Activated T-cell treated with anti-CD3 and anti-CD28 coated beads for 1 hour (primary cell): ENCODE measurements at regions not wholly inside any gene's neighbourhood (a gene's known extent, or its start where the extent isn't known, plus 50 kb on each side); places are given as distances from the start of the nearest gene placed in this dataset.

Experiments used
- DNase-seq: peaks from one replicate; pipeline ENCODE4 v3.0.0-alpha.2; 2020; ENCODE audit warnings: low read depth

GRCh38 chr5:173781816-173782670, 106.1 kb upstream of the CPEB4 start:
- DNase-seq: peak; percentile 49

DNA sequence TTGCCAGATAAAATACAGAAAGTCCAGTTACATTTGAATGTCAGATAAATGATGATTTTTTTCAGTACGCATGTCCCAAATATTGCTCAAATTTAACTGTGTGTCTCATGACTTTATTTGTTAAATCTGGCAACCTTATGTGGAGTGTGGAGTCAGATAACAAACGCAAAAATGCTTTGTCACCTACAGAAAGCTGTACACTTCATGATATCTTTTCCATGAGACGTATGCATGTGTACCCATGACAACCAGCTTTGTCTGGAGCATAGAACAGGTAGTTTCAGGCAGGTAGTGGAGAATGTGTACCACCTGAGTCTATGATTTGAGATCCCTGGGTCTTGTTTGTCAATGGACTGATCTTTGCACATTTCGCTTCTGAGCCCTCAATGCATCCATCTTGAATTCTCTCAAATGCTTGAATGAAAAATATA, 105.5 kb upstream of the CPEB4 start:
- no peak for DNase-seq

GRCh38 chr5:173783371-173783770, 104.8 kb upstream of the CPEB4 start:
- no peak for DNase-seq

DNA sequence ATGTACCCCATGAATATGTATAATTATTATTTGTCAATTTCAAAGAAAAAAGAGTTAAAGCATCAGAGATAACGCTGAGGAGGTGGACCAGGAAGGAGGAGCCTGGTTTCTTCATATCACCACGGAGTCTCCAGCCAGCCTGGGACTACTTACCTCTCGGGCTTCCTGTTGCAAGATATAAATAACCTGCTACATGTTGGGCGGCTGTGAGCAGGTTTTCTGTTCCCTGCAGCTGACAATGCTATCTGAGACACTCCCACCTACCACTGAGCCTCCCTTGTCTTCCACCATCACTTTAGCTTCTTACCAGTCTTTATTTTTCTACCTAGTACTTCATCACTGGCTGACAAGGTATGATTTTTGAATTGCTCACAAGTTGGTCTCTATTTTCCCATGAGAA, 102.7 kb upstream of the CPEB4 start:
- no peak for DNase-seq

DNA sequence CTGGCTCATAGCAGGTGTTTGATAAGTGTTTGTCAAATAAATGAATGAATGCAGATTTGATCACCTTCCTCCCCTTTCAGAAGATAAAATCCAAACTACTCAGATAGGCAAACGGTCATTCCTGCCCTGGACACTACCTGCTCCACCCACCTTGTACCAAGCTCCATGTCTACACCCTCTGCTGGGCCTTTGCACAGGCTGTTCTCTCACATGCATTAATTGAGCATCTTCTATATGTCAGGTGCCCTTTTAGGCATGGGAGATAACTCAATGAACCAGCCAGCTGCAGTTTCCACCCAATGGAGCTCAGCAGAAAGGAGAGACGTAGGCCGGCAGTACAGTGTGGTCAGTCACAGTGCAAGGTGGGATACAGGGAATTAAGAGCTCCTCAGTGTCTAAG, 102.3 kb upstream of the CPEB4 start:
- DNase-seq: no peak

DNA sequence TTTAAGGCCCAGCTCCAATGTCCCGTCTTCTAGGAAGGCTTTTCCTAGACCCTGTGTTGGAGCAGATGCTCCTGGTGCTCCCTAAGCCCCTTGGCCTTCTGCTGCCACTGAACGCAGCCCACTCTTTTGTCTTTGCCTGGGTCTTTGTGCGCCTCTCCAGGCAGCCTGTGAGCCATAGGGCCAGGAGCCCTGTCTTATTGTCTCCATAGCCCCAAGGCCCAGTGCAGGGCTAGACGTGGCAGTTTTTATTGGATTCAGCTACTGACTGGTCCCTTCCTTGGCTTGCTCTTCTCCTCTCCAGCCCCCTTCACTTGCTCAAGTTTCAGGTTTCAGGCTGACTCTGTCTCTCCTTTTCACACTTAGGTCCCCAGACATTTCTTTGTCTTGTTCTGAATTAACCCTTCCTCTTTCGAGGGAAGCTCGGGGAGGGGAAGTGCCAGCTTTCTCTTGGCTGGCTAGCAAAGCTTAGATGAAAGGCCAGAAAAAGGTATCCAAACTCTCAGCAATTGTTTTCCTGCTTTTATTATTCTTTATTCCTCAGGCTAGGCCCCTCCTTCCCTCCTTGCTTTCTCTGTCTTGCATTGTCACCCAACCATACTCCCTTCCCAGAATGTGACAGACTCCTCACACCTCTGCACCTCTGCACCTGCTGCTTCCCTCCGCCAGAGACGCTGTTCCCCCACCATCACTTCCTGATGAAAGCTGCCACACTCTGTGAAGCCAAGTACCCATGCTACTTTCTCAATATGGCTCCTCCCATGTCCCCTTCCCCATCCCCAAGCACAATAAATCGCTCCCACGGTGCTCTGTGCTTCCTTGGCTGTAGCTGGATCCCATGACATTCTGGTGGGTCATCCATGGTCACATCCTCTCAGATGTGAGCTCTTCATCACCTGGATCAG, 101.6 kb upstream of the CPEB4 start:
- DNase-seq: no peak

- DNase-seq: no peak
These were observed 98.9 kb upstream of the CPEB4 start for GRCh38 chr5:173789031-173789920.

DNA sequence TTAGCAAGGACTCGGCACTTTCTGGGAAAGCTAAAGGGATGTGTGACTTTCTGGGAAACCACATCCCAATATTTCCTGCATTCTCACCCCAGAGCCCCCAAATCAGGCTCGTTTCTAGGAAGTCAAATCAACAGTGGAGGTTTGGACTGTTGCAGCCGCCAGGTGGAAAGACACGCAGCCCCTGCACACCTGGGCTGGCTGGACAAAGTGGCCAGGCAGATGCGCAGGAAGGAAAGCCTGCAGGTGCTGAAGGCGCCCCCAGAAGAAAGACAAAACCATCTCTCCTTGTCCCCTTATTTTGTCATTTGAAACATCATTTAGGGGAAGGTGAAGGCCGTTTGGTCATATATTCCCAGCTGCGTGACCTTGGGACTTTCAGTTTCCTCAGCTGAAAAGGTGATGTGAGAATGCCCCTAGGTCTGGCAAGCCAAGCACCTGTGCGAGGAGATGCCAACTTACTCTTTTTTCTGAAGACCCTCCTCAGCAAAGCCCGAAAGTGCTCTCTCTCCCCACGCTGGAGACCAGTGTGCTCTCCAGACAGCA, 97.9 kb upstream of the CPEB4 start:
- DNase-seq: no peak

DNA sequence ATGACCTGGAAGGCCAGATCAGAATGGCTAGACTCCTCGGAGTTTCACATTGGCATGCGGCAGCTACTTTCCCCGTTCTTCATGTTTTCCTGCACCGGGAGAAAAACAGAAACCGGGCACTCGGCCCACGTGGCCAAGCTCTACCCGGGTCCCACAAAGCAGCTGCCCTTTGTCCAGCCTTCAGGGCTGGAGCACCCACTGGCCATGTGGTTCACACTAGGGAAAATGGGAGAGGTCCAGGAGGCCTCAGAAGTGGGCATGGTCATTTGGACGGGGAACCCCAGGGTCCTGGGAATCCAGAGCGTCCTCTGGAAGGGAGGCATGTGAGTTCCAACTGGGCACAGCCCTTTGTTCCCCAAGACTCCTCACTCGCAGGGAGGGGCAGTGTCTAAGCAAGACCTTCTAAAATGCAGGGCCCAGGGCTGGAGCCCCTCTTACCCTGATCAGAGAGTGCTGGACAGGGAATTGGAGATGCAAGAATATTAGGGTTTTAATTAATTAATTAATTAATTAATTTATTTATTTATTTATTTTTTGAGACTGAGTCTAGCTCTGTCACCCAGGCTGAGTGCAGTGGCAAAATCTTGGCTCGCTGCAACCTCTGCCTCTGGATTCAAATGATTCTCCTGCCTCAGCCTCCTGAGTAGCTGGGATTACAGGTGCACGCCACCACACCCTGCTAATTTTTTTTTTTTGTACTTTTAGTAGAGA, 97.2 kb upstream of the CPEB4 start:
- DNase-seq: no peak

- no peak for DNase-seq
These were observed 96.3 kb upstream of the CPEB4 start for GRCh38 chr5:173791878-173792277.

- DNase-seq: no peak
These were observed 95.2 kb upstream of the CPEB4 start for GRCh38 chr5:173792781-173793547.

DNA sequence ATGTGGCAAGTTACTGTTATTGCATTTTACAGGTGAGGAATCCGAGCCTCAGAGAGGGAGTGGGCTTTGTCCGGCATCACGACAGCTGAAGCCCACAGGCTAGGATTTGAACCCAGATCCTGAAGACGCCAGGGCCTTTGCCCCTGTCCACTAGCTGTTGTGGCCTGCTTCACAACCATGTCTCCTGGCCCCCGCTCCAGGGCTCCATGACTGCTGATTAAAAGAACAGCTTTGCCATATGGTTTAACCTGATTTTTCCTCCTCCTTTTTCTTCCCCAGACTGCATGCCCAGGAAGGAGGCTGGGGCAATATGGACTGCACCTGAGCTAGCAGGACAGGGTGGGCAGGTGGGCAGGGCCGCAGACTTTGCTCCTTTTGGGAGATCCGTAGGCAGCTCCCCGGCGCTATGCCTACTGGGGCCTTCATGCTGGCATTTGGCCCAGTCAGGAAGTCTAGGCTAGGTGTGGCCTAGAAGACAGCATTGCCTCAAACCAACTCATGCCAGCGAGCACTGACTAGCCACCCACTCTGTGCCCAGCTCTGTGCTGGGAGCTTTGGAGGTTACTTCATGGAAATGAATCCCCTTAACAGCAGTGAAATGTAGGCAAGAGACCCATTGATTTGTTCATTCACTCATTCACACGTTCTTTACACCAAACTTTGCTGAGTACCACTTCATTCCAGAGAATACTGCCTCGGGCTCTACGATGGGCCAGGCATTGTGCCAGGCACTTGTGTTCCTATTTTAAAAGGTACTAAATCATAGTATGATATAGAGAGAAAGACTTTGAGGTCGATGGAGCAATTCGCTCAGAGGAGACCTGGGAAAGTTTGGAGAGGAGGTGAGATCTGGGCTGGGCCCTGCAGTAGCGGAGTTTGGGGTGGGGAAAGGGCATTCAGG, 94.3 kb upstream of the CPEB4 start:
- no peak for DNase-seq

- no peak for DNase-seq
These were observed 93.2 kb upstream of the CPEB4 start for GRCh38 chr5:173794901-173795416.

DNA sequence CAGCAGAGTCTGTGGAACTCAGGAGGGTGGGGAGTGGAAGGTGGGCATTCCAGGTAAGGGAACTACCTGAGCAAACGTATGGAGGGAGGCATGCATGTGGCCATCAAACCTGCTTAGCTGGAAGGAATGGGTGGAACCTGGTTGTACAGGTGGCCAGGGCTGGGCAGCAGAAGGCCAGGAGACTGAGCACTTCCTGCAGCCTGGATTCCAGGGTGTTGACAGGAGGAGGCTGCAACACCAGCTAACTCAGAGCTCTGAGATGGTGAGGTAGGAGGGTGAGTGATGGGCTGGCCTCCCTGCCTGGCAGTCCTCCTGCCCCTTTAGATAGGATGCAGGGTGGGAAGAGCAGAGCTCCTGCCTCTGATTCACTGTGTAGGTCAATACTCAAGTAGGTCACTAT, 92.5 kb upstream of the CPEB4 start:
- DNase-seq: no peak

- no peak for DNase-seq
These were observed 91.2 kb upstream of the CPEB4 start for GRCh38 chr5:173796721-173797495.

DNA sequence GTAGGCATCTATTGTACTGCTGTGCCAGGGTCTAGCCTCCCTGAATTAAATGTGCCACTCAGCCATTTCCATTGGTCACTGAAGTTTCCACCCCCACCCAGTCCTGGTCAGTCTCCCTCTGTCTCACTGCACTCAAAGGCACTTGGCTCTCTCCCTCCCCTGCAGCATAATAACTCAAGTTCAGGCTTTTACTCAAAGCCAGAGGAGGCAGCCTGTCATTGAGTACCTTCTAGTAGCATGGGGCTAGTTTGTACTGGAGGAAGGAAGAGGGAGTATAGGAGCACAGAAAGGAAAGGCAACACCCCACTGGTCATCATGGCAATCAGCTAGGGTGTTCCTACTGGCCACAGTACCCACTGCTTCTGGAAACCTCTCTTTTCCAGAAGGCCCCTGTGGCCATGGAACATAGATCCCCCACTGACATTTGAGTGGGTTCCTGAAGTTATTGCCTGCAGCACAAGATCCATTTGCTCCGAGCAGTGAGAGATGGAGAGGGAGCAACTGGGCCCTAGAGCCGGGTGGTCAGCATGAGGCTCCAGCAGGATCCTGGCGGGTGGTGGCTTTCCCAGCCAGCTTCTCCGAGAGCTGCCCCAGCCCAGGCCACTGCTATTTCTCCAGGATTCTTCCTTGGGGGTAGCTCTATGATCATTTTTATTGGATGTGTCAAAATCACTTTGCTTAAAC, 89.9 kb upstream of the CPEB4 start:
- DNase-seq: no peak

DNA sequence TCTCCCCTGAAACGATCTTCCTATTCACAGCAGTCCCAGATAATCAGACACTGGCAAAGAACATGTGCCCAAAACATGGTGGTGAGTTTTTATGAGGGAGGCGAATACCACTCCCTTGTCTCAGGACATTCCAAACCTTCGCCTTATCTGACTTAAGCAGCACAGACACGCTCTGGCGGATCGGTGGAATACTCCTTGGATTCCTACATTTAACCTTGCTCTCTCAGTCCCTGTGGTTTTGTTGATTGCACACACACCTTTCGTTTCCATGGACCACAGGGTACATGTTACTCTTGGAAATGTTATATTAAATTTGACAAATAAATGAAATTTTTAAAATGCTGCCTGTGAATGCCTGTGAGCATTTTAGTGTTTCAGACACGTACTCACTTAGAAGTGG, 87.8 kb upstream of the CPEB4 start:
- DNase-seq: no peak

DNA sequence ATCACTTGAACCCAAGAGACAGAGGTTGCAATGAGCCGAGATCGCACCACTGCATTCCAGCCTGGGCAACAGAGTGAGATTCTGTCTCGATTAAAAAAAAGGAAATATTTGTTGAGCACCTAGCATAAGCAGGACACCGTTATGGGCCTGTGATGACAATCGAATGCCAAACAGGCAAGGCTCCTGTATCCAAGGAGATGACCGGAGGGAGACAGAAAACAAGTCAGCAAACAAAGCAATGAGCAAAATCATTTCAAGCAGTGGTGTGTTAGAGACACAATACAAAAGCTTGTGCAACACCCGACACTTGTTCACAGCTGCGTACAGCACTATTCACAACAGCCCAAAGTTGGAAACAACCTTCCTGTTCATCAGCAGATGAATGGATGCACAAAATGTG, 87.1 kb upstream of the CPEB4 start:
- DNase-seq: no peak
